ENCODE measurements at regions not wholly inside any gene's neighbourhood (a gene's known extent, or its start where the extent isn't known, plus 50 kb on each side); places are given as distances from the start of the nearest gene placed in this dataset.

DNA sequence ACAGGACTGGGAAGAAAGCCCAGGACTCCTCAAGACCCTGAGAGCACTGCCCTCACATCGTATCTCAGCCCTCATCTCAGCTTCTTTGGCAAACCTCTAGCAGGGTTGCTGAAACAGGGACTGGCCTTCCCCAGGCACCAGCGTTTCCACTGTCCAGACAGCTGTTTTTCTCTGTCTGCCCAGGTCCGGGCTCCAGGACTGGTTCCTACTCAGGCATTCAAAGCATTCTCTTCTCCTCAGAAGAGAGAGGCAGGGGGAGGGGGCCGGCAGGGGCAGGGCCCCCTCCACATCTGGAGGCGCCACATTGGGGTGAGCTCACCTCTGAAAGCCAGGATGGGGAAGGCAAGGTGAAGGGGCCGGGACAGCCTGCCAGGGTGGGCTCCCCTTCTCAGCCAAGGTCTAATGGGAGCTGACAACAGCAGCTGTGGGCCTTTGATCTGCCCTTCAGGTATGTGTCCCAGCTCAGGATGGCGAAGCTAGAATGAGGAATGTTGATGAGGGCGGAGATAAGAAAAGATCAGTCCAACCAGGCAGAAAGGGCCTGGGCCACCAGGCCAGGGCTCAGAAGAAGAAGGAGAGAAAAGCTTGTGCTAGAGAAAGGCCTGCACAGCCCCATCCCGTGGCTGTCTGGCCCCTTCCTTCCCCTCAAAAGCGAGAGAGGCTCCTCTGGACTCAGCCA, 60.4 kb downstream of the PJA1 start:
- no peak for TF ChIP-seq CTCF (IDR thresholded peaks at IDR 0.05; ENCODE audit: low read depth, low read length)
- DNase-seq (ENCODE audit: low read depth, low spot score), result no peak
- H3K27ac ChIP-seq (ENCODE audit: low read depth, low read length), result no peak overlapping the region
- H3K27me3 ChIP-seq (ENCODE audit: control insufficient read depth, insufficient read depth, low read length), result no peaks in the 10 kb centered on the region
- ChIA-PET POLR2A (no interaction called here), CTCF (no interaction called here)
- no peaks in the 10 kb centered on the region for H3K9me3 ChIP-seq (ENCODE audit: control insufficient read depth, insufficient read depth, low read length)
- no peak overlapping the region for H3K4me3 ChIP-seq (ENCODE audit: low read depth, low read length)

- Histone ChIP-seq H3K9me3 (ENCODE audit: control insufficient read depth, insufficient read depth, low read length) (no peaks in the 10 kb centered on the region), H3K27ac (ENCODE audit: low read depth, low read length) (no peak overlapping the region), H3K27me3 (ENCODE audit: control insufficient read depth, insufficient read depth, low read length) (no peaks in the 10 kb centered on the region), H3K4me3 (ENCODE audit: low read depth, low read length) (no peak overlapping the region)
- no peak for TF ChIP-seq CTCF (IDR thresholded peaks at IDR 0.05; ENCODE audit: low read depth, low read length)
- DNase-seq (ENCODE audit: low read depth, low spot score), result no peak
- CTCF ChIA-PET, result interaction anchor here (2.4 kb wide), 1 partner anchor 9 kb away, joined by 11 read pairs; no protein-coding TSS in a partner anchor
- POLR2A ChIA-PET, result interaction anchor here (1.2 kb wide), 1 partner anchor 276 kb away, joined by 3 read pairs; no protein-coding TSS in a partner anchor
Measured at GRCh38 chrX:69103539-69103938, 61.7 kb downstream of the PJA1 start.

- ChIA-PET CTCF (interaction anchor here (2.4 kb wide), 1 partner anchor 9 kb away, joined by 11 read pairs; no protein-coding TSS in a partner anchor), POLR2A (interaction anchor here (0.6 to 1.2 kb wide), 2 partner anchors 190 to 275 kb away, joined by 3 read pairs; no protein-coding TSS in a partner anchor)
- Histone ChIP-seq H3K4me3 (ENCODE audit: low read depth, low read length) (no peak overlapping the region), H3K27ac (ENCODE audit: low read depth, low read length) (no peak overlapping the region), H3K27me3 (ENCODE audit: control insufficient read depth, insufficient read depth, low read length) (no peaks in the 10 kb centered on the region), H3K9me3 (ENCODE audit: control insufficient read depth, insufficient read depth, low read length) (no peaks in the 10 kb centered on the region)
- DNase-seq (ENCODE audit: low read depth, low spot score), result no peak
- no peak for TF ChIP-seq CTCF (IDR thresholded peaks at IDR 0.05; ENCODE audit: low read depth, low read length)
Measured at GRCh38 chrX:69102612-69103194, 62.5 kb downstream of the PJA1 start.

DNA sequence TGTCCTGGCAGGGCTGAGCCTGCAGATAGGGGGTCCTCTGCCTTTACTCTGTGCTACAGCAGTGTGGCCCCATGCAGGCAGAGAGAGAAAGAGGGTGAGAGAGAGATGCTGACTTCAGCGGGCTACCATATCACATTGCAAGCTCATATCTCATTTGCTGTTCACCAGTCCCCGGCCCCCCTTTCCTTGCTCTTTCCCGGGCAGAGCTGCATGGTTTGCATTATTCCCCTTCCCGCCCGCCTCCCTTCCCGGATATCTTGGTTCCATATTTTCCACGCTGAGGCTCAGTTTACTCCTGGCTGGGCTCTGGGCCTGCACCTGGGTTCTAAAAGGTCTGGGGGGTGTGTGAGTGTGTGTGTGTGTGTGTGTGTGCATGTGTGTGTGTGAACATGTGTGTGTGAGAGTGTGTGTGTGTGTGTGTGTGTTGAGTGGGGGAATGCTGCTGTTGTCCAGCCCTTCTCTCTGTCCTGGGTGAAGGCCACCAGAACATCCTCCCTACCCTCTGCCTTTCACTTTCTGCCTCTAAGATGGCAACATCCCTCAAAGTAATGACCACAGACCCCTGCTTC, 63.5 kb downstream of the PJA1 start:
- ChIA-PET POLR2A (no interaction called here), CTCF (interaction anchor here (2.4 kb wide), 1 partner anchor 8 kb away, joined by 11 read pairs; no protein-coding TSS in a partner anchor)
- H3K4me3 ChIP-seq (ENCODE audit: low read depth, low read length), result no peak overlapping the region
- no peaks in the 10 kb centered on the region for H3K9me3 ChIP-seq (ENCODE audit: control insufficient read depth, insufficient read depth, low read length)
- DNase-seq (ENCODE audit: low read depth, low spot score), result no peak
- no peak for TF ChIP-seq CTCF (IDR thresholded peaks at IDR 0.05; ENCODE audit: low read depth, low read length)
- H3K27ac ChIP-seq (ENCODE audit: low read depth, low read length), result no peak overlapping the region
- H3K27me3 ChIP-seq (ENCODE audit: control insufficient read depth, insufficient read depth, low read length), result no peaks in the 10 kb centered on the region

- ChIA-PET CTCF (no interaction called here), POLR2A (no interaction called here)
- H3K9me3 ChIP-seq (ENCODE audit: control insufficient read depth, insufficient read depth, low read length), result no peaks in the 10 kb centered on the region
- DNase-seq (ENCODE audit: low read depth, low spot score), result no peak
- no peaks in the 10 kb centered on the region for H3K27me3 ChIP-seq (ENCODE audit: control insufficient read depth, insufficient read depth, low read length)
- no peak for TF ChIP-seq CTCF (IDR thresholded peaks at IDR 0.05; ENCODE audit: low read depth, low read length)
- H3K27ac ChIP-seq (ENCODE audit: low read depth, low read length), result no peak overlapping the region
- H3K4me3 ChIP-seq (ENCODE audit: low read depth, low read length), result no peak overlapping the region
Measured at GRCh38 chrX:69100478-69100877, 64.8 kb downstream of the PJA1 start.
